D721Med (cell line): ENCODE measurements at regions not wholly inside any gene's neighbourhood (a gene's known extent, or its start where the extent isn't known, plus 50 kb on each side); places are given as distances from the start of the nearest gene placed in this dataset.

Source experiments
- DNase-seq: peaks from one replicate; pipeline ENCODE4 v3.0.0; 2011; ENCODE audit warnings: low spot score; ENCODE audit not compliant: insufficient read length
- FAIRE-seq: peaks from 2 replicates; lab custom pipeline; 2011; peaks lifted over from hg19 to GRCh38; lab: Jason Lieb, UNC
- TF ChIP-seq, protein P1 (sequence below): IDR thresholded peaks from 2 replicates; pipeline ENCODE4 v1.5.1; 2012; ENCODE audit warnings: mild to moderate bottlenecking, control low read depth; ENCODE audit not compliant: insufficient read depth; ENCODE audit errors: missing control alignments

DNA sequence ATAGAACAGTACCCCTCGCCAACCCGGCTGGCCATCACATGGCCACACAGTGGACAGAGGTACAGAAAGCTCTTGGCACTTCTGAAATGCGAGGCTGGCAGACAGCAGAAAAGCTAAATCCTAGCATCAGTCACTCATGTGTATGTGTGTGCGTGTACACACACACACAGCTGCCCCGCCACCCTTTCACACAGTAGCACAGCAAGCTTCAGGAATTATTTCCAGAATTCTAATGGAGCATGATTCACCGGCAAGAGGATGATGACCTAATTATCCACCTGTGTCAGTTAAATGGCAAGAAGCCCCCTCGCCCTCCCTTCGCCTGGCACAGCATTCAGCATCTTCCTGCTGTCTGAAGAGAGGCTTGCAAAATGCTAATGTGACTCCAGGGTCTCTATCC lies 336.0 kb downstream of the SHANK2 start:
- DNase-seq (no peak), FAIRE-seq (no peak)
- TF ChIP-seq, protein P1, sequence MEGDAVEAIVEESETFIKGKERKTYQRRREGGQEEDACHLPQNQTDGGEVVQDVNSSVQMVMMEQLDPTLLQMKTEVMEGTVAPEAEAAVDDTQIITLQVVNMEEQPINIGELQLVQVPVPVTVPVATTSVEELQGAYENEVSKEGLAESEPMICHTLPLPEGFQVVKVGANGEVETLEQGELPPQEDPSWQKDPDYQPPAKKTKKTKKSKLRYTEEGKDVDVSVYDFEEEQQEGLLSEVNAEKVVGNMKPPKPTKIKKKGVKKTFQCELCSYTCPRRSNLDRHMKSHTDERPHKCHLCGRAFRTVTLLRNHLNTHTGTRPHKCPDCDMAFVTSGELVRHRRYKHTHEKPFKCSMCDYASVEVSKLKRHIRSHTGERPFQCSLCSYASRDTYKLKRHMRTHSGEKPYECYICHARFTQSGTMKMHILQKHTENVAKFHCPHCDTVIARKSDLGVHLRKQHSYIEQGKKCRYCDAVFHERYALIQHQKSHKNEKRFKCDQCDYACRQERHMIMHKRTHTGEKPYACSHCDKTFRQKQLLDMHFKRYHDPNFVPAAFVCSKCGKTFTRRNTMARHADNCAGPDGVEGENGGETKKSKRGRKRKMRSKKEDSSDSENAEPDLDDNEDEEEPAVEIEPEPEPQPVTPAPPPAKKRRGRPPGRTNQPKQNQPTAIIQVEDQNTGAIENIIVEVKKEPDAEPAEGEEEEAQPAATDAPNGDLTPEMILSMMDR = no peak

DNA sequence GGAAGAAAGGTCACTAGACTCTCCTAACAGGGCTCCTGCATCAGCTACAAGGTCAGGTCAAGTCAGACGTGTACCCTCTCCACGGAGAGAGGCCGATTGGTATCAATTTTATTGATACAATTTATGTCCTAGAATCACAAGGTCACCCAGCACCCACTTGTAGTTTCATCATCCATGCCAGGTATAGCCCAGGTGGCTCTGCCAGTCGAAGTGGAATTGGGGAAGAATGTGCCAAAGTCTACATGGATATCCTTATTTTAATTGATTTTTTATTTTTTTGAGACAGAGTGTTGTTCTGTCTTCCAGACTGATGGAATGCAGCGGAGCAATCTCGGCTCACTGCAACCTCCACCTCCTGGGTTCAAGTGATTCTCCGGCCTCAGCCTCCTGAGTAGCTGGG lies 334.1 kb downstream of the SHANK2 start:
- FAIRE-seq = no peak

DNA sequence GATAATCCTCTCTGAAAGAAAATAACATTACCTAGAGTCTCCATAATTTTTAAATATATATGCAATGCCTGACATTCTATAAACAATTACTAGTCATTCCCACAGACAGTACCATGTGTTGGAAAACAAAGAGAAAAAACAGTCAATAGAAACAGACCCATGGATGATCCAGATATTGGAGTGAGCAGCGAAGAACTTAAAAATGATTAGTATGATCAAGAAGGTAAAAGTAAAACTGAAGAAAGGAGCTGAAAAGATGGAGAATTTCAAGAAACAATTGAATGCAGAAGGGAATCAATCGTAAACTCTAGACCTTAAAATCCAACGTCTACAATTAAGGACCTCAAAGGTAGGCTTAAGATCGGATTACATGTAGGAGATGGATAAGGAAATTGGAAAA lies 330.6 kb downstream of the SHANK2 start:
- FAIRE-seq = no peak
- TF ChIP-seq, protein P1 = no peak
- DNase-seq = no peak

More for the DNA sequence above, 334.1 kb downstream of the SHANK2 start:
- no peak for DNase-seq
- TF ChIP-seq, protein P1 = no peak

DNA sequence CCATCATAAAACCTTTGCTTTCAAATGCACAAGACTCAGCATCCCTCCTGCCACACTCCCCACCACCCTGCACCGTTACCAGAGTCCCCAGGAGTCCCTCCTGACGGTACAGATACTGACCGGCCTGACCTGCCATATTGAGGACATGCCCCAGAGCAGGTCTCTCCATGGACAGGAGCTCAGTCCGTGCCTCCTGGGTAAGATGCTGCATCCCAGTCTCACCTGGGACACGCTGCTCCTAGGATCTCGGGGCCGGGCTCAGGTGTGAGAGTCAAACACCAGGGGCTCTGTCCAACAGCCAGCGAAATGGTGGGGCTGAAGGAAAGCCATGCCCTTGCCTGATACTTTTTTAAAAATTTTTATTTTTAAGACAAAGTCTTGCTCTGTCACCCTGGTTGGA lies 328.3 kb downstream of the SHANK2 start:
- DNase-seq (no peak), FAIRE-seq (no peak)
- TF ChIP-seq, protein P1 = no peak

DNA sequence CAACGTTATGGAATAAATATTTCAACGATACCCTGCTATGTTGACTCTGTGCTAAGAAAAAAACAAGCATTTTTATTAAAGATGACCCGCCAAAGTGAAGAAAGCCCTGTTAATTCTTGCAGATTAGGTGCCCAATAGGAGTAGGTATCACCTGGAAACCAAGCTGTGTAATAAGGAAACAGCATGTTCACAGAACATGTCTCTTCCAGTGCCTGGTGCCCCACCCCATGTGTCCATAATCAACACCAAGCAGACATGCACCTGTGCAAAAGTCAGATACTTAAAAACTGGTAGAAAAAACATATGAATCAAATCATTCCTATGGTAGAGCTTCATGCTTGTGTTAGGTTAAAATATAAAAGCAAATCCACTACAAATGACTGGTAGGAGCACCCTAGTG lies 327.1 kb downstream of the SHANK2 start:
- DNase-seq = no peak
- TF ChIP-seq, protein P1 = no peak
- FAIRE-seq = no peak

DNA sequence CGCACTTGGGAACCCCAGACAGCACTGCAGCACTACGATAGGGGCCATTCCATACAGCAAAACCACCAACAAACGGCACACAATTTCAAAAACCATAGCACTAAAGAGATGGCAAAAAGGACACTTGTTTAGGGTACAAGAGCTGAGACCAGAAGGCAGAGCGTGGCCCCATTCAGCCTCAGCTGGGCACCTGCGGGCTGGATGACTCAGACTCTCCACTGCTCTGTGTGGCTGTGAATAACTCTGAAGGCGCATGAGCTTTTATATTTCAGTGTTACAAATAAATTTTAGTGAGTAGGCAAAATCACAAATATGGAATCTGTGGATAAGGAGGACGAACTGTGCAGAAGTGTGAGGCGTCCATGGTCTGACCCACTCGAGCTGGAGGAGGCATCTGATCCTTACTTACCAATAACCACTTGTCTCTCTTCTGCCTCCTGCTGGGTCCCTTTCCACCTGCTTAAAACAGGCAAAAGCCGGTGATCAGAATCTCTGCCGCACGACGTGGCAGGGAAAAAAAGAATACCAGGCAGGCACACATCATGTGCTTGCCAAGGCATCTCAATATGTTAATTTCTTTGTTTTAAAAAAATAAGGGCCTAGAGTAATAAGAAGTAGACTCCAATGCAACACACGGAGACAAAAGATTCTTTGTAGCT lies 325.7 kb downstream of the SHANK2 start:
- TF ChIP-seq, protein P1 = no peak
- FAIRE-seq (no peak), DNase-seq (no peak)

DNA sequence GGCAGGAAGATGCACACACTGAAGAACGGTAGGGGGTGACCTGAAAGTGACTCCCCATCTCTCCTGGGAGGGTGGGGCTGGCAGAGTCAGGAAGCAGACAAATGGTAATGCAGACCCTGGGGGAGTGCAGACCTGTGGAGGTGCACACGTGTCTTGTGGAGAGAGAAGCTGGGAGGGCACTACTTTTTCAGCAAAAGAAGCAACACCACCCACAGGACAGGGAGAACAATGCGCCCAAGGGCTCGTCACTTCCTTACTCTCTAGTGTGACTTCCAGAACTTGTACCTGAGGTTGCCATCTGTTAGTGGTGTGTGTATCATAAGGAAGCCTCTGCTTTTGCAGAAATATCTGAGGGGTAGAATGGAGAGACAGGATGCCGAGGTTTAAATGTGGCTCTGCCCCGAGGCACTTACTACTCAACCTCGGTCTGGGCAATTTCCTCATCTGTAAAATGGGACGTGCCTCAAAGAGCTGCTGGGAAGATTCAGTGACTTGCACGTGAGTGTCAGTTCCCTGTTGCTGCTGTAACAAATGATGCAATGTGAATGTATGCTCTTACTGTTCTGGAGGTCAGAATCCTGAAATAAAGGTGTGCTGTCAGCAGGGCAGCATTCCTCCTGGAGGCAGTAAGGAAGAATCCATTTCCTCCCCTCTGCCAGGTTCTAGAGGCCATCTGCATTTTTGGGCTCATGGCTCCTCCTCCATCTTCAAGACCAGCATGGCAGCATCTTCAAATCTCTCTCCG lies 323.4 kb downstream of the SHANK2 start:
- FAIRE-seq = no peak
- TF ChIP-seq, protein P1 = no peak
- no peak for DNase-seq
